ENCODE measurements at regions not wholly inside any gene's neighbourhood (a gene's known extent, or its start where the extent isn't known, plus 50 kb on each side); places are given as distances from the start of the nearest gene placed in this dataset.

GRCh38 chr12:34389378-34390170 lies 367.3 kb downstream of the ALG10 start:
- TF ChIP-seq CTCF (IDR thresholded peaks at IDR 0.05) = no peak
- no peak for TF ChIP-seq POLR2A (IDR thresholded peaks at IDR 0.05)
